Endodermal cell (in vitro differentiated cells): ENCODE measurements at regions not wholly inside any gene's neighbourhood (a gene's known extent, or its start where the extent isn't known, plus 50 kb on each side); places are given as distances from the start of the nearest gene placed in this dataset.
A peak's percentile ranks its signal among the peaks of the same experiment; 100 is the strongest.

Experiments
- DNase-seq: peaks from one replicate; pipeline ENCODE4 v3.0.0-alpha.2; 2017
- H3K27ac ChIP-seq: 2 replicates; pipeline ENCODE4 v1.5.1; 2013; ENCODE audit warnings: mild to moderate bottlenecking, low read depth, low read length, moderate library complexity
- H3K27me3 ChIP-seq: 2 replicates; pipeline ENCODE4 v1.6.1; 2013; ENCODE audit warnings: mild to moderate bottlenecking, low read length, moderate library complexity; ENCODE audit not compliant: insufficient read depth, control insufficient read depth, poor library complexity, severe bottlenecking
- H3K36me3 ChIP-seq: 2 replicates; pipeline ENCODE4 v1.7.0; 2013; ENCODE audit warnings: mild to moderate bottlenecking, low read length, moderate library complexity; ENCODE audit not compliant: control insufficient read depth, insufficient read depth
- H3K4me1 ChIP-seq: one replicate; pipeline ENCODE4 v1.7.0; 2013; ENCODE audit warnings: low read length; ENCODE audit not compliant: control insufficient read depth, insufficient read depth
- H3K4me3 ChIP-seq: 2 replicates; pipeline ENCODE4 v1.5.1; 2013; ENCODE audit warnings: mild to moderate bottlenecking, low read length, moderate library complexity
- H3K9ac ChIP-seq: 2 replicates; pipeline ENCODE4 v1.6.1; 2013; ENCODE audit warnings: mild to moderate bottlenecking, low read length, moderate library complexity; ENCODE audit not compliant: poor library complexity, severe bottlenecking; ENCODE audit errors: extremely low read depth
- H3K9me3 ChIP-seq: 2 replicates; pipeline ENCODE4 v1.6.1; 2013; ENCODE audit warnings: mild to moderate bottlenecking, low read length, moderate library complexity; ENCODE audit not compliant: control insufficient read depth
- H3K27ac Mint-ChIP-seq: 2 replicates; pipeline ENCODE4 v1.8.0; 2020; ENCODE audit warnings: mixed read lengths
- H3K27me3 Mint-ChIP-seq: 2 replicates; pipeline ENCODE4 v1.8.0; 2021; ENCODE audit warnings: mild to moderate bottlenecking, mixed read lengths; ENCODE audit not compliant: insufficient read depth
- H3K36me3 Mint-ChIP-seq: 2 replicates; pipeline ENCODE4 v1.8.0; 2020; ENCODE audit warnings: low read depth, mixed read lengths
- H3K4me1 Mint-ChIP-seq: 2 replicates; pipeline ENCODE4 v1.8.0; 2020; ENCODE audit warnings: mixed read lengths
- H3K4me3 Mint-ChIP-seq: 2 replicates; pipeline ENCODE4 v1.8.0; 2020; ENCODE audit warnings: mild to moderate bottlenecking, moderate library complexity, mixed read lengths
- H3K9me3 Mint-ChIP-seq: 2 replicates; pipeline ENCODE4 v1.8.0; 2020; ENCODE audit warnings: mild to moderate bottlenecking, mixed read lengths
- CTCF ChIP-seq: fragments of 200-600 bp; sonication (generic); conservative IDR thresholded peaks from 2 replicates; pipeline ENCODE4 v1.5.0; 2021; ENCODE audit warnings: antibody characterized with exemption, mild to moderate bottlenecking
- WGBS, 2 experiments: methylation state at CpG; one replicate each; pipeline versions ENCODE4 v1.1.5 to v1.1.7; 2013; ENCODE audit warnings: missing lambda C conversion rate in 2 of 2, mixed read lengths in 1 of 2; ENCODE audit not compliant: insufficient coverage in 1 of 2, insufficient read length in 1 of 2; 5-methylcytosine and 5-hydroxymethylcytosine counted together

- Histone ChIP-seq H3K4me3 (peak overlapping the region; percentile 87), H3K36me3 (no peaks in the 10 kb centered on the region), H3K27ac (no peak overlapping the region), H3K4me1 (peaks cover 6% of the 10 kb centered on the region), H3K9ac (peak overlapping the region; percentile 91), H3K9me3 (no peaks in the 10 kb centered on the region), H3K27me3 (no peaks in the 10 kb centered on the region)
- H3K27me3 Mint-ChIP-seq: no peaks in the 10 kb centered on the region
- peak overlapping the region; percentile 82 for H3K4me3 Mint-ChIP-seq
- H3K9me3 Mint-ChIP-seq: no peaks in the 10 kb centered on the region
- peak; percentile 57 for DNase-seq
- no peak for TF ChIP-seq CTCF
- 51 to 71% methylated on average over 4 to 5 of the region's 5 CpGs for WGBS, 2 experiments
- peaks cover 13% of the 10 kb centered on the region for H3K4me1 Mint-ChIP-seq
- H3K36me3 Mint-ChIP-seq: peaks cover 1% of the 10 kb centered on the region
- peak overlapping the region; percentile 54 for H3K27ac Mint-ChIP-seq
Measured at GRCh38 chr22:41023299-41023623, 69.1 kb upstream of the EP300 start.

- no peaks in the 10 kb centered on the region for H3K4me1 Mint-ChIP-seq
- H3K4me1 ChIP-seq: no peaks in the 10 kb centered on the region
- no peak for TF ChIP-seq CTCF
- 92 to 97% methylated on average over 3 of the region's 3 CpGs for WGBS, 2 experiments
- H3K27ac ChIP-seq: no peak overlapping the region
- H3K9me3 Mint-ChIP-seq: no peaks in the 10 kb centered on the region
- H3K4me3 Mint-ChIP-seq: no peak overlapping the region
- H3K27me3 ChIP-seq: no peaks in the 10 kb centered on the region
- H3K27ac Mint-ChIP-seq: no peak overlapping the region
- H3K9ac ChIP-seq: no peak overlapping the region
- no peaks in the 10 kb centered on the region for H3K9me3 ChIP-seq
- no peaks in the 10 kb centered on the region for H3K36me3 Mint-ChIP-seq
- H3K27me3 Mint-ChIP-seq: no peaks in the 10 kb centered on the region
- H3K4me3 ChIP-seq: no peak overlapping the region
- DNase-seq: no peak
- no peaks in the 10 kb centered on the region for H3K36me3 ChIP-seq
Measured at GRCh38 chr22:41028841-41029240, 63.6 kb upstream of the EP300 start.

- H3K4me3 Mint-ChIP-seq: no peak overlapping the region
- no peaks in the 10 kb centered on the region for H3K36me3 ChIP-seq
- no peaks in the 10 kb centered on the region for H3K9me3 ChIP-seq
- no peak overlapping the region for H3K4me3 ChIP-seq
- H3K27me3 Mint-ChIP-seq: no peaks in the 10 kb centered on the region
- no peaks in the 10 kb centered on the region for H3K4me1 ChIP-seq
- TF ChIP-seq CTCF: no peak
- no peak overlapping the region for H3K9ac ChIP-seq
- no peaks in the 10 kb centered on the region for H3K36me3 Mint-ChIP-seq
- no peaks in the 10 kb centered on the region for H3K4me1 Mint-ChIP-seq
- H3K27me3 ChIP-seq: no peaks in the 10 kb centered on the region
- no peak overlapping the region for H3K27ac Mint-ChIP-seq
- no peaks in the 10 kb centered on the region for H3K9me3 Mint-ChIP-seq
- no peak overlapping the region for H3K27ac ChIP-seq
- no peak for DNase-seq
- 91 to 100% methylated on average over 4 of the region's 4 CpGs for WGBS, 2 experiments
Measured at GRCh38 chr22:41030891-41031290, 61.5 kb upstream of the EP300 start.
